Upper lobe of left lung (tissue), 6 donors: ENCODE measurements at regions not wholly inside any gene's neighbourhood (a gene's known extent, or its start where the extent isn't known, plus 50 kb on each side); places are given as distances from the start of the nearest gene placed in this dataset.

Source experiments
- ATAC-seq, 2 donors: fragments of 200-7000 bp; cut with Tn5 transposase; one replicate each; pipeline ENCODE4 v1.9.1; 2022; ENCODE audit warnings: mild to moderate bottlenecking in 2 of 2, moderate library complexity in 2 of 2; ENCODE audit not compliant: low FRiP score in 2 of 2
- DNase-seq, 2 donors: peaks; one replicate each; pipeline ENCODE4 v3.0.0-alpha.2; 2019 to 2020
- H3K27ac ChIP-seq, 4 donors: fragments of 200-600 bp; sonication (generic); one replicate each; pipeline ENCODE4 v1.5.1; 2016 to 2019
- H3K27me3 ChIP-seq, 4 donors: fragments of 200-600 bp; sonication (generic); one replicate each; pipeline ENCODE4 v1.5.1; 2017 to 2019
- H3K36me3 ChIP-seq, 4 donors: fragments of 200-600 bp; sonication (generic); one replicate each; pipeline ENCODE4 v1.5.1; 2016 to 2019
- H3K4me1 ChIP-seq, 4 donors: fragments of 200-600 bp; sonication (generic); one replicate each; pipeline ENCODE4 v1.5.1; 2018 to 2019
- H3K4me3 ChIP-seq, 4 donors: fragments of 200-600 bp; sonication (generic); one replicate each; pipeline ENCODE4 v1.5.1; 2017 to 2019; ENCODE audit warnings: mild to moderate bottlenecking in 2 of 4, moderate library complexity in 1 of 4
- H3K9me3 ChIP-seq, 4 donors: fragments of 200-600 bp; sonication (generic); one replicate each; pipeline ENCODE4 v1.5.1; 2018 to 2019
- CTCF ChIP-seq, 6 experiments: fragments of 450-650 bp in 4 of 6; fragments of 200-600 bp in 2 of 6; sonication (generic) in 2 of 6; IDR thresholded peaks; one replicate each; pipeline ENCODE4 v1.5.1; 2016 to 2019; ENCODE audit warnings: antibody characterized with exemption in 6 of 6
- EP300 ChIP-seq, 4 donors: sonication (generic); formaldehyde crosslinking; IDR thresholded peaks; one replicate each; pipeline ENCODE4 v1.5.1; 2017; ENCODE audit warnings: antibody characterized with exemption in 4 of 4, control low read depth in 2 of 4
- POLR2A ChIP-seq, 4 donors: fragments of 450-650 bp; IDR thresholded peaks; one replicate each; pipeline ENCODE4 v1.5.1; 2016 to 2017; ENCODE audit warnings: antibody characterized with exemption in 4 of 4, mild to moderate bottlenecking in 2 of 4
- POLR2AphosphoS5 ChIP-seq, 2 donors: sonication (generic); formaldehyde crosslinking; IDR thresholded peaks; one replicate each; pipeline ENCODE4 v1.5.1; 2017; ENCODE audit warnings: antibody characterized with exemption in 2 of 2
- WGBS, 2 donors: methylation state at CpG; one replicate each; pipeline ENCODE4 v1.1.5; 2017 to 2018; 5-methylcytosine and 5-hydroxymethylcytosine counted together
- donor health status: DM: no; HTN: no; CAD: no; lungs with moderate emphysema.
- donor health status: DM: no; HTN: yes; CAD: no; lungs with severe emphysema.

DNA sequence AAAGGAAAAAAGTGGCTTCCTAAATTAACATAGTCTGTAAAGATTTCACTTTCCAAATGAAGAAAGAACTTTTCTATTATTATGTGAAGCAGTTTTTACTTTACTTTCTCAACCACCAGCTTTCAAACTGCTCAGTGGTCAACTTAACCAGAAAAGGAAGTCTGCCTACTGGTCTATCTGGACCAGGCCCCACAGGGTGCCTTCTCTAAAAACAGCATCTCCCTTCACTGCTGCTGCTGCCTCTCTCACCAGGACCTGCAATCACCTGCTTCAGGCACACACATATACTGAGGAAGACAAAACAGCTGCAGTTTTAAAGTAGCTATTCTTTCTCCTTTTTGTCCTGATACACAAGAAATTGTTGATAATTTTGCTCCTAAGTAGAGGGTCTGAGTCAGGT, 221.3 kb upstream of the DCC start:
- TF ChIP-seq CTCF (IDR thresholded peaks at IDR 0.05) (no peak), POLR2A (IDR thresholded peaks at IDR 0.05) (no peak), EP300 (IDR thresholded peaks at IDR 0.05) (no peak), POLR2AphosphoS5 (IDR thresholded peaks at IDR 0.05) (no peak)
- no peaks in the 10 kb centered on the region for H3K4me1 ChIP-seq
- H3K9me3 ChIP-seq, result no peaks in the 10 kb centered on the region
- ATAC-seq, result no peak
- no peaks in the 10 kb centered on the region for H3K27me3 ChIP-seq
- no peaks in the 10 kb centered on the region for H3K36me3 ChIP-seq
- no peak overlapping the region for H3K4me3 ChIP-seq
- no peak for DNase-seq
- H3K27ac ChIP-seq, result no peak overlapping the region

GRCh38 chr18:52130624-52131301, 209.2 kb upstream of the DCC start:
- no peak for TF ChIP-seq CTCF (IDR thresholded peaks at IDR 0.05)
- no peak for TF ChIP-seq POLR2A (IDR thresholded peaks at IDR 0.05)
- TF ChIP-seq POLR2AphosphoS5 (IDR thresholded peaks at IDR 0.05), result no peak
- TF ChIP-seq EP300 (IDR thresholded peaks at IDR 0.05), result no peak
- no peaks in the 10 kb centered on the region for H3K4me1 ChIP-seq
- DNase-seq (no peak), ATAC-seq (no peak)
- no peak overlapping the region for H3K4me3 ChIP-seq
- no peaks in the 10 kb centered on the region for H3K36me3 ChIP-seq
- H3K27ac ChIP-seq, result no peak overlapping the region
- WGBS, 2 donors, result 75 to 78% methylated on average over 4 of the region's 4 CpGs
- H3K9me3 ChIP-seq, result peaks cover 0 to 9% (median 0%) of the 10 kb centered on the region in 4 donors
- no peaks in the 10 kb centered on the region for H3K27me3 ChIP-seq

- ATAC-seq (no peak), DNase-seq (no peak)
- TF ChIP-seq CTCF (IDR thresholded peaks at IDR 0.05) (no peak), POLR2AphosphoS5 (IDR thresholded peaks at IDR 0.05) (no peak), POLR2A (IDR thresholded peaks at IDR 0.05) (no peak), EP300 (IDR thresholded peaks at IDR 0.05) (no peak)
- no peaks in the 10 kb centered on the region for H3K27me3 ChIP-seq
- 82 to 87% methylated on average over 3 of the region's 3 CpGs for WGBS, 2 donors
- no peaks in the 10 kb centered on the region for H3K4me1 ChIP-seq
- peaks cover 0 to 15% (median 0%) of the 10 kb centered on the region in 4 donors for H3K9me3 ChIP-seq
- no peaks in the 10 kb centered on the region for H3K36me3 ChIP-seq
- H3K27ac ChIP-seq, result no peak overlapping the region
- no peak overlapping the region for H3K4me3 ChIP-seq
These were observed 208.2 kb upstream of the DCC start for GRCh38 chr18:52131845-52132244.

DNA sequence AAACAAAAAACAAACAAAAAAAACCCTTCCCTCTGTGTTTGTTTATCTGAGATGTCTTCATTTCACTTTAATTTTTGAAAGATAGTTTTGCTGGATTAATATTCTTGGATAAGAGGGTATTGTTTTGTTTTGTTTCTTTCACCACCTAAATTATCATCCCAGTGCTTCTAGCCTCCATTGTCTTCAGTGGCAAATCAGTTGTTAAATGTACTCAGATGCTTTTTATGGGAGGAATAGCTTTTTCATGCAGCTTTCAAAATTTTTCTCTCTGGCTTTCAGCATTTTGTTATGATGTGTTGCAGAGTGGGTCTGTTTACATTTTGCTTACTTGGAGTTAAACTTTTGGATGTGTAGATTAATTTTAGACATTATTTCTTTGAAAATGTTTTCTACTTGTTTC, 203.5 kb upstream of the DCC start:
- H3K36me3 ChIP-seq, result no peaks in the 10 kb centered on the region
- ATAC-seq, result no peak

More for the DNA sequence above, 203.5 kb upstream of the DCC start:
- no peak overlapping the region for H3K27ac ChIP-seq
- H3K4me1 ChIP-seq, result no peaks in the 10 kb centered on the region
- no peak for DNase-seq
- no peaks in the 10 kb centered on the region for H3K27me3 ChIP-seq
- H3K4me3 ChIP-seq, result no peak overlapping the region
- TF ChIP-seq EP300 (IDR thresholded peaks at IDR 0.05) (no peak), CTCF (IDR thresholded peaks at IDR 0.05) (no peak), POLR2AphosphoS5 (IDR thresholded peaks at IDR 0.05) (no peak), POLR2A (IDR thresholded peaks at IDR 0.05) (no peak)
- peaks cover 0 to 15% (median 2%) of the 10 kb centered on the region in 4 donors for H3K9me3 ChIP-seq
